NB4 (cell line): ENCODE measurements at regions not wholly inside any gene's neighbourhood (a gene's known extent, or its start where the extent isn't known, plus 50 kb on each side); places are given as distances from the start of the nearest gene placed in this dataset.

Experiments
- DNase-seq: peaks from one replicate; pipeline ENCODE4 v3.0.0; 2010; ENCODE audit warnings: low read depth
- H3K4me3 ChIP-seq: one replicate; pipeline ENCODE4 v1.5.1; 2011; ENCODE audit warnings: mild to moderate bottlenecking, low read depth, low read length, moderate library complexity
- CTCF ChIP-seq: IDR thresholded peaks from one replicate; pipeline ENCODE4 v1.5.1; 2012; ENCODE audit warnings: low read depth, low read length
- MAX ChIP-seq: IDR thresholded peaks from 2 replicates; pipeline ENCODE4 v1.6.1; 2011; ENCODE audit warnings: low read depth, low read length
- MYC ChIP-seq: IDR thresholded peaks from 2 replicates; pipeline ENCODE4 v1.6.1; 2011; ENCODE audit warnings: low read depth, low read length
- POLR2A ChIP-seq: IDR thresholded peaks from 2 replicates; pipeline ENCODE4 v1.6.1; 2011; ENCODE audit warnings: mild to moderate bottlenecking; ENCODE audit not compliant: insufficient read length; ENCODE audit errors: extremely low read depth

- no peak for DNase-seq
- TF ChIP-seq MYC, result no peak
- TF ChIP-seq CTCF, result no peak
- TF ChIP-seq POLR2A, result no peak
- TF ChIP-seq MAX, result no peak
- H3K4me3 ChIP-seq, result no peak overlapping the region
Observed at GRCh38 chr13:60922576-60923231, 492.9 kb downstream of the PCDH20 start.

GRCh38 chr13:60893801-60894200 lies 496.8 kb downstream of the TDRD3 start:
- TF ChIP-seq CTCF (no peak), MYC (no peak), MAX (no peak), POLR2A (no peak)
- DNase-seq, result no peak
- H3K4me3 ChIP-seq, result no peak overlapping the region

- peak; percentile 28 for DNase-seq
- TF ChIP-seq MYC, result no peak
- TF ChIP-seq CTCF, result no peak
- TF ChIP-seq MAX, result no peak
- no peak for TF ChIP-seq POLR2A
- no peak overlapping the region for H3K4me3 ChIP-seq
Observed at GRCh38 chr13:60887711-60888110, 490.7 kb downstream of the TDRD3 start.

GRCh38 chr13:60881507-60881906 lies 484.5 kb downstream of the TDRD3 start:
- no peak overlapping the region for H3K4me3 ChIP-seq
- DNase-seq, result no peak
- TF ChIP-seq MAX, result no peak
- no peak for TF ChIP-seq MYC
- TF ChIP-seq POLR2A, result no peak
- no peak for TF ChIP-seq CTCF

GRCh38 chr13:60873116-60873515 lies 476.1 kb downstream of the TDRD3 start:
- H3K4me3 ChIP-seq, result no peak overlapping the region
- TF ChIP-seq POLR2A (no peak), MYC (no peak), CTCF (no peak), MAX (no peak)
- no peak for DNase-seq
